ENCODE measurements at regions not wholly inside any gene's neighbourhood (a gene's known extent, or its start where the extent isn't known, plus 50 kb on each side); places are given as distances from the start of the nearest gene placed in this dataset.
A peak's percentile ranks its signal among the peaks of the same experiment; 100 is the strongest.
"Not testable (repeated sequence)": the region's sequence is repeated elsewhere in the genome, so short reads cannot be mapped to it uniquely, and the experiment has no call there.

- peak; percentile 91 for DNase-seq
These were observed 334.4 kb downstream of the SRGAP2C start for GRCh38 chr1:121519042-121519755.

- DNase-seq = not testable (repeated sequence)
These were observed 335.0 kb downstream of the SRGAP2C start for GRCh38 chr1:121519756-121520286.

- no peak for DNase-seq
These were observed 337.4 kb downstream of the SRGAP2C start for GRCh38 chr1:121522061-121522759.

GRCh38 chr1:121523112-121523511 lies 338.3 kb downstream of the SRGAP2C start:
- DNase-seq = not testable (repeated sequence)

GRCh38 chr1:121525355-121525754 lies 340.6 kb downstream of the SRGAP2C start:
- no peak for DNase-seq

GRCh38 chr1:121528958-121529357 lies 344.2 kb downstream of the SRGAP2C start:
- not testable (repeated sequence) for DNase-seq

GRCh38 chr1:121530026-121530425 lies 345.3 kb downstream of the SRGAP2C start:
- not testable (repeated sequence) for DNase-seq

GRCh38 chr1:121531747-121532146 lies 347.0 kb downstream of the SRGAP2C start:
- not testable (repeated sequence) for DNase-seq

- not testable (repeated sequence) for DNase-seq
These were observed 353.4 kb downstream of the SRGAP2C start for GRCh38 chr1:121538148-121538547.

GRCh38 chr1:121538943-121539575 lies 354.3 kb downstream of the SRGAP2C start:
- DNase-seq = no peak

- not testable (repeated sequence) for DNase-seq
These were observed 359.2 kb downstream of the SRGAP2C start for GRCh38 chr1:121543988-121544387.

- DNase-seq = no peak
These were observed 359.7 kb downstream of the SRGAP2C start for GRCh38 chr1:121544500-121544899.

GRCh38 chr1:121545899-121546298 lies 361.1 kb downstream of the SRGAP2C start:
- not testable (repeated sequence) for DNase-seq

GRCh38 chr1:121546830-121547591 lies 362.2 kb downstream of the SRGAP2C start:
- DNase-seq = no peak

- not testable (repeated sequence) for DNase-seq
These were observed 363.0 kb downstream of the SRGAP2C start for GRCh38 chr1:121547726-121548125.

- not testable (repeated sequence) for DNase-seq
These were observed 366.0 kb downstream of the SRGAP2C start for GRCh38 chr1:121550817-121551216.

GRCh38 chr1:121551491-121551890 lies 366.7 kb downstream of the SRGAP2C start:
- DNase-seq = not testable (repeated sequence)

GRCh38 chr1:121556560-121556959 lies 371.8 kb downstream of the SRGAP2C start:
- DNase-seq = not testable (repeated sequence)

- DNase-seq = not testable (repeated sequence)
These were observed 373.3 kb downstream of the SRGAP2C start for GRCh38 chr1:121558034-121558433.

GRCh38 chr1:121558514-121558913 lies 373.7 kb downstream of the SRGAP2C start:
- DNase-seq = no peak

- no peak for DNase-seq
These were observed 381.6 kb downstream of the SRGAP2C start for GRCh38 chr1:121566346-121566745.

- no peak for DNase-seq
These were observed 384.7 kb downstream of the SRGAP2C start for GRCh38 chr1:121569428-121569827.
